GM18870 (cell line): ENCODE measurements at regions not wholly inside any gene's neighbourhood (a gene's known extent, or its start where the extent isn't known, plus 50 kb on each side); places are given as distances from the start of the nearest gene placed in this dataset.
A peak's percentile ranks its signal among the peaks of the same experiment; 100 is the strongest.

Experiments
- ATAC-seq: cut with Tn5 transposase; IDR thresholded peaks from one replicate; pipeline ENCODE4 v1.9.1; 2021; ENCODE audit warnings: moderate library complexity; ENCODE audit not compliant: unreplicated experiment

DNA sequence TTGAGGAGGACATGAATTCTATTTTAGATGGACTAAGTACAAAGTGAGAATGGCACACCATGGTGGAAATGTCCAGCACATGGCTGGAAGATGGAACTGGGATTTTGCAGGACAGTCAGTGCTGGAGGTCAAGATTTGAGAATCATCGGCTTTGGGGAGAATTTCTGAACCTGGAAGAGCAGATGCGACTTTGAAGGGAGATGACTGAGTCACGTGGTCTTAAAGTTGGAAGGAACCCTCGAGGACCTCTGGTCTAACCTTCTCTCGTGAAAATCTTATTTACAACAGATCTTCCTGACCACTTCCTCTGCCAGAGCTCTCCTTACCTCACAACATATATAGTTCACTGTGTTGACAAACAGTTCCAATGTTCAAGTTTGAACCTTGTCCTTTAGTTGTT is 415.4 kb downstream of the ATP23 start:
- ATAC-seq = no peak

GRCh38 chr12:58357511-58357910 is 416.1 kb downstream of the ATP23 start:
- ATAC-seq = no peak

GRCh38 chr12:58358369-58358768 is 417.0 kb downstream of the ATP23 start:
- ATAC-seq = no peak

- no peak for ATAC-seq
These were observed 417.7 kb downstream of the ATP23 start for GRCh38 chr12:58359084-58359483.

DNA sequence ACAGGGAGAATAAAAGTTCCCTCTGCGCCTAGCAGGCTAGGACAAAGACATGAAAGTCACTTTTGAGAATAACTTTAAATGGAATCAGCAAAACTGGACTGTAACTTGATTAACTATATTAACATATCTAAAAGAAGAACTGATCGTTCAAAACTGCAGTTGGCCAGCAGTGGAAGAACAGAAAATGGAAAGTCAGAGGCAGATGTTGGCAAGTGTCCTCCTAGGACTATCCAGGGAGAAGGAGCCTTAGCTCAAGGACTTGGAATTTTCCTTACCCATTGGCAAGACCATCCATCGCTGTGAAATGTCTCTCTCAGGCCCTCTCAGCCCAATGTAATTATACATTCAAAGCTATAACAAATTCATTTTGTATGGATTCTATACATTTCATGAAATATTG is 419.7 kb downstream of the ATP23 start:
- ATAC-seq = no peak

DNA sequence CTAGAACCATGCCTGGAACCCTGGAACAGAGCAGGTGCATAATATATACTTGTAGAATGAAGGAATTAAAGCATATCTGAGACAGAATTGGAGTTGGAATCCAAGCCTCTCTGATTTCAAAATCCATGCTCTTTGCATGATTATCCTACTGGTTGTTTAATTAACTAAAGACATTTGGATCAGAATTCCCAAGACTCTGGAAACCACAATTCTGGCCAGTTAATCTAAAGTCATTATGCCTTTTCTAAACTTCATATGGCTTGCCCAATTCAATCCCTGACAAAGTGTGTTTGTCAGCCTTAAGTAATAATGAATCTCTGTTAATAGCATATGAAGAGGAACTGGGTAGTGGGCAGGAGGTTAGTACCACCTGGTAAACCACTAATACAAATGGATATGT is 422.6 kb downstream of the ATP23 start:
- no peak for ATAC-seq

- ATAC-seq = no peak
These were observed 423.2 kb downstream of the ATP23 start for GRCh38 chr12:58364389-58365086.

GRCh38 chr12:58365087-58365390 is 423.7 kb downstream of the ATP23 start:
- ATAC-seq = no peak

- no peak for ATAC-seq
These were observed 425.7 kb downstream of the ATP23 start for GRCh38 chr12:58367041-58367440.

GRCh38 chr12:58368001-58368400 is 426.6 kb downstream of the ATP23 start:
- no peak for ATAC-seq

DNA sequence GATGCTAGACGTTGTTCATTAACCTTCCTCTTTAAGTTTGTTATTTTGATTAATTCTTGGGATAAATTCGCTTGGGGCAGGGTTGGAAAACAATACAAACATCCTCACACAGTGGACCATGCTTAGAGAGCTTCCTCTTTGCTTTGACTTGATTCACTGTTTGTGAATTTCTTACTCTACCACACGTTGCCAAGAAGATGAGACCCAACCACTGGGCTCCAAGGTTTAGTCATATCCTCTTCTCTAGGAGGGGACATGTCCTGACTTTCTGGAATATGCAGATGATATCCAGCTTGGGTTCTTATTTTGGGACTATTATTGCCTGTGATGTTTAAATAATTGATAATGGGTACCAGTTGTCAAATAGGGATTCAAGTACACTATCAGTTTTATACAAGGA is 428.2 kb downstream of the ATP23 start:
- no peak for ATAC-seq

GRCh38 chr12:58372298-58372697 is 430.9 kb downstream of the ATP23 start:
- ATAC-seq = peak; percentile 99

GRCh38 chr12:58378028-58378427 is 436.7 kb downstream of the ATP23 start:
- no peak for ATAC-seq

DNA sequence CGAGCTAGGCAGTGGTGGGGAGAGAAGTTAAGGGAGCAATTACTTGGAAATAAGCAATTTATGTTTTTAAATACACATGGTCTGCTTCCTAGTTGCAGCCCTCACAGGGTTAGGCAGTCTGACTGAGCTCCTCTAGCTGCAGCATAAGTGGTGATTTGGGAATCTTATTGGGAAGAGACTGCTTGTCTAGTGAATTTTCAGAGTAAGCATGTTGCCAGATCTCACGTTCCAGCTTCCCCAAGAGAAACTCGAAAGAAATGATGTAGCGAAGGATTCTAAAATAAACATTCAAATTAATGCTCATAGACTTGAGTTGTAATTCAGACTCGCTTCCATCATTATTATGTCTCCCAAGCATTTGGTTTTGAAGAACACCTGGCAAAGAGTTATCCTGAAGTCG is 440.2 kb downstream of the ATP23 start:
- no peak for ATAC-seq

GRCh38 chr12:58384196-58384595 is 442.8 kb downstream of the ATP23 start:
- ATAC-seq = no peak

DNA sequence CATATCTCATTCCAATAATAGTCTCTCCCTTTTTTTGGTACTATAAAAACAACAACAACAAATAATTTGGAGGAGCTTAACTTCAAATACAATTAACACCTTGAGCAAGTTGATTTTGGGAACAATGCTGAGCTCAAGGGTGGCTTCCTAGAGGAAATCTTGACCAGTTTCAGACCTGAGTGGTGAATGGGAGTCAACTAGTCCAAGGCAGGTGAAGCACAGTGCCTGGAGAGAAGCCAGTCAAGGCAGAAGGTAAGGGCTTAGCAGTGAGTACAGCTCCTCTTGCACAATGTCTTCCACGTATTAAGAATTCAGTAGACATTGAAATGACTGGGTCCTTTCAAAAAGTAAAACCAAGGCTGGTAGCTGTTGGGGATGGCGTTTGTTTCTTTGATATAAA is 444.8 kb downstream of the ATP23 start:
- ATAC-seq = no peak

GRCh38 chr12:58387199-58387598 is 445.8 kb downstream of the ATP23 start:
- ATAC-seq = no peak

DNA sequence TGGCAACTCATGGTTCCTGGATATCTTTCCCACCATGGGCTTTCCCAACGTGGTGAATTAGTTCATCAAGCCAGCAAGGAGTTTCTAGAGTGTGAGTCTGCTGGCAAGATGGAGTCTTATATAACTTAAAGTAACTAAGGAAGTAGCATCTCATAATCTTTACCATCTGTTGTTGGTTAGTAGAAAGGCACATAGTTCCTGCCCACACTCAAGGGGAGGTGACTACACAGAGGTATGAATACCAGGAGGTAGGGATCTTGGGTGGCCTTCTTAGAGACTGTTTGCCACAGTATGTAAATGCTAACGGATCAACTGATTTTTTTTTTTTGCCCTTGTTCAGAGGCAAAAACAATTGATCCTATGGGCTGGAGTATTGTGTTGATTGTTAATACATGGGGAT is 446.9 kb downstream of the ATP23 start:
- ATAC-seq = no peak

- ATAC-seq = no peak
These were observed 451.8 kb downstream of the ATP23 start for GRCh38 chr12:58393152-58393551.

- ATAC-seq = no peak
These were observed 453.7 kb downstream of the ATP23 start for GRCh38 chr12:58395056-58395455.

- no peak for ATAC-seq
These were observed 454.1 kb downstream of the ATP23 start for GRCh38 chr12:58395470-58395869.

- ATAC-seq = no peak
These were observed 454.9 kb downstream of the ATP23 start for GRCh38 chr12:58396239-58396638.

- ATAC-seq = no peak
These were observed 464.0 kb downstream of the ATP23 start for GRCh38 chr12:58405363-58405762.

- ATAC-seq = no peak
These were observed 467.1 kb downstream of the ATP23 start for GRCh38 chr12:58408516-58408915.
